ENCODE measurements at regions not wholly inside any gene's neighbourhood (a gene's known extent, or its start where the extent isn't known, plus 50 kb on each side); places are given as distances from the start of the nearest gene placed in this dataset.

DNA sequence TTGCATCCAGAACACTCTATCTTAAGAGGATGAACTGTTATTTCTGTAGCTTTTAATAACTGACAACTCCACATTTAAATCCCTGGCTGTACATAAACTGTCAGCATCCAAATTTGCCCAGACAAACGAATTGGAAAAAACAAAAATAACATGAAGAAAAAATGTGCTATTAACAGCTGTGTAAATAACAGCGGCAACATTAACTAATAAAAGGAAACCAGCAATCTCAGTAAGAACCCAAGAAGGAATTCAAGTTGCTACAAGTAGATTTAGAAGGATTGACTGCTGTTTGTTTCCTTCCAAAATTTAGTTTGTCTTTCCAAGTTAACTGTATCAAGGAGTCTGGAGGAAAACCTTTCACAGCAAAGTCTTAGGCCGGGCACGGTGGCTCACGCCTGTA, 550.6 kb upstream of the MDFIC2 start:
- H3K9me3 ChIP-seq (ENCODE audit: low read length) = no peaks in the 10 kb centered on the region
- no TSS peak for BruUV-seq (replicated peaks)
- H3K4me1 ChIP-seq (ENCODE audit: insufficient read depth, low read length) = peaks cover 11% of the 10 kb centered on the region; the same call in 1 of the 2 replicates
- no peak overlapping the region for H3K4me2 ChIP-seq (ENCODE audit: low read length)
- ATAC-seq (no peak), DNase-seq (no peak)
- H3K9ac ChIP-seq (ENCODE audit: low read length) = no peak overlapping the region
- H2AFZ ChIP-seq (ENCODE audit: low read length) = no peak overlapping the region
- no peak overlapping the region for H3K4me3 ChIP-seq (ENCODE audit: low read length)
- H3K36me3 ChIP-seq (ENCODE audit: low read depth, low read length) = no peaks in the 10 kb centered on the region
- TF ChIP-seq, protein P1, sequence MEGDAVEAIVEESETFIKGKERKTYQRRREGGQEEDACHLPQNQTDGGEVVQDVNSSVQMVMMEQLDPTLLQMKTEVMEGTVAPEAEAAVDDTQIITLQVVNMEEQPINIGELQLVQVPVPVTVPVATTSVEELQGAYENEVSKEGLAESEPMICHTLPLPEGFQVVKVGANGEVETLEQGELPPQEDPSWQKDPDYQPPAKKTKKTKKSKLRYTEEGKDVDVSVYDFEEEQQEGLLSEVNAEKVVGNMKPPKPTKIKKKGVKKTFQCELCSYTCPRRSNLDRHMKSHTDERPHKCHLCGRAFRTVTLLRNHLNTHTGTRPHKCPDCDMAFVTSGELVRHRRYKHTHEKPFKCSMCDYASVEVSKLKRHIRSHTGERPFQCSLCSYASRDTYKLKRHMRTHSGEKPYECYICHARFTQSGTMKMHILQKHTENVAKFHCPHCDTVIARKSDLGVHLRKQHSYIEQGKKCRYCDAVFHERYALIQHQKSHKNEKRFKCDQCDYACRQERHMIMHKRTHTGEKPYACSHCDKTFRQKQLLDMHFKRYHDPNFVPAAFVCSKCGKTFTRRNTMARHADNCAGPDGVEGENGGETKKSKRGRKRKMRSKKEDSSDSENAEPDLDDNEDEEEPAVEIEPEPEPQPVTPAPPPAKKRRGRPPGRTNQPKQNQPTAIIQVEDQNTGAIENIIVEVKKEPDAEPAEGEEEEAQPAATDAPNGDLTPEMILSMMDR (conservative IDR thresholded peaks at IDR 0.05; ENCODE audit: low read depth, low read length) = no peak
- TF ChIP-seq EZH2phosphoT487 (IDR thresholded peaks at IDR 0.05; ENCODE audit: borderline replicate concordance, low read length) (no peak), EZH2 (IDR thresholded peaks at IDR 0.05; ENCODE audit: low read length, unreplicated experiment) (no peak)
- H3K27ac ChIP-seq (ENCODE audit: low read length) = no peak overlapping the region
- H3F3A ChIP-seq (ENCODE audit: low read length, unreplicated experiment) = no peaks in the 10 kb centered on the region
- no peaks in the 10 kb centered on the region for H3K9me2 ChIP-seq (replicated peaks; ENCODE audit: low read length)
- no peaks in the 10 kb centered on the region for H3K27me3 ChIP-seq (ENCODE audit: low read length)
- intact Hi-C loops (cut with micrococcal nuclease) = no loop called here
- H4K20me1 ChIP-seq (ENCODE audit: low read length) = no peaks in the 10 kb centered on the region
- no peaks in the 10 kb centered on the region for H3K79me2 ChIP-seq (ENCODE audit: low read length)
- ChIA-PET POLR2A (ENCODE audit: unreplicated experiment) (no interaction called here), CTCF (no interaction called here)

- intact Hi-C loops (cut with micrococcal nuclease) = no loop called here
Measured at GRCh38 chr3:70861855-70862254, 549.4 kb upstream of the MDFIC2 start.

DNA sequence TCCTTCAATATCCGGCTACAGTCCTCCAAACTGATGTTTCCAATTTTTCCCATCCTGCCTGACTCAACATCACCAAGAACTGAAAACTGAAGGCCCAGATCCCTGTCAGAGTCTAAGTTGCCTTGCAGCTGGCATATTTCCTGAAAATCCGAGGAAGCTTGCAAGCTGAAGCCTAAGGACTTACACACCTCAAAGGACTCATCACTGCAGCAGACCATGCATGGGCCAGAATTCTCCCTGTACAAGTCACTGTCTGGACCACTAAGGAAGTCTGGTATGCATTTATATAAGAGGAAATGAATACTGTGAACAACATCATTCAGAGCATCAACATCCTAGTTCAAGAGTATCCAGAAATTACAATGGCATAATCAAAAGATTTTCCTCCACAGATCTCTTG, 548.8 kb upstream of the MDFIC2 start:
- Histone ChIP-seq H3K79me2 (ENCODE audit: low read length) (no peaks in the 10 kb centered on the region), H3K9me2 (replicated peaks; ENCODE audit: low read length) (no peaks in the 10 kb centered on the region), H3K36me3 (ENCODE audit: low read depth, low read length) (no peaks in the 10 kb centered on the region), H3K4me1 (ENCODE audit: insufficient read depth, low read length) (peaks cover 29% of the 10 kb centered on the region), H3K4me3 (ENCODE audit: low read length) (no peak overlapping the region), H3K27ac (ENCODE audit: low read length) (peak overlapping the region; percentile 46), H2AFZ (ENCODE audit: low read length) (no peak overlapping the region), H4K20me1 (ENCODE audit: low read length) (no peaks in the 10 kb centered on the region), H3K9me3 (ENCODE audit: low read length) (no peaks in the 10 kb centered on the region), H3K27me3 (ENCODE audit: low read length) (no peaks in the 10 kb centered on the region), H3F3A (ENCODE audit: low read length, unreplicated experiment) (no peaks in the 10 kb centered on the region), H3K9ac (ENCODE audit: low read length) (no peak overlapping the region), H3K4me2 (ENCODE audit: low read length) (no peak overlapping the region)
- no TSS peak for BruUV-seq (replicated peaks)
- no peak for DNase-seq
- no peak for ATAC-seq
- ChIA-PET CTCF (no interaction called here), POLR2A (ENCODE audit: unreplicated experiment) (no interaction called here)
- intact Hi-C loops (cut with micrococcal nuclease) = no loop called here
- TF ChIP-seq EZH2phosphoT487 (IDR thresholded peaks at IDR 0.05; ENCODE audit: borderline replicate concordance, low read length) (no peak), EZH2 (IDR thresholded peaks at IDR 0.05; ENCODE audit: low read length, unreplicated experiment) (no peak)
- TF ChIP-seq, protein P1 (conservative IDR thresholded peaks at IDR 0.05; ENCODE audit: low read depth, low read length) = no peak

More at GRCh38 chr3:70861855-70862254, 549.4 kb upstream of the MDFIC2 start:
- peak overlapping the region; percentile 46 for H3K27ac ChIP-seq (ENCODE audit: low read length)
- ATAC-seq = peak; percentile 27; the same call in 1 of the 2 replicates
- no peaks in the 10 kb centered on the region for H3K9me3 ChIP-seq (ENCODE audit: low read length)
- H4K20me1 ChIP-seq (ENCODE audit: low read length) = no peaks in the 10 kb centered on the region
- ChIA-PET POLR2A (ENCODE audit: unreplicated experiment) (no interaction called here), CTCF (no interaction called here)
- BruUV-seq (replicated peaks) = no TSS peak
- H3K9me2 ChIP-seq (replicated peaks; ENCODE audit: low read length) = no peaks in the 10 kb centered on the region
- no peak overlapping the region for H3K4me3 ChIP-seq (ENCODE audit: low read length)
- H3F3A ChIP-seq (ENCODE audit: low read length, unreplicated experiment) = no peaks in the 10 kb centered on the region
- H3K4me1 ChIP-seq (ENCODE audit: insufficient read depth, low read length) = peaks cover 23% of the 10 kb centered on the region
- no peak overlapping the region for H3K4me2 ChIP-seq (ENCODE audit: low read length)
- no peaks in the 10 kb centered on the region for H3K27me3 ChIP-seq (ENCODE audit: low read length)
- no peaks in the 10 kb centered on the region for H3K79me2 ChIP-seq (ENCODE audit: low read length)
- H3K36me3 ChIP-seq (ENCODE audit: low read depth, low read length) = no peaks in the 10 kb centered on the region
- H2AFZ ChIP-seq (ENCODE audit: low read length) = no peak overlapping the region
- H3K9ac ChIP-seq (ENCODE audit: low read length) = no peak overlapping the region
- TF ChIP-seq EZH2phosphoT487 (IDR thresholded peaks at IDR 0.05; ENCODE audit: borderline replicate concordance, low read length) (no peak), EZH2 (IDR thresholded peaks at IDR 0.05; ENCODE audit: low read length, unreplicated experiment) (no peak)
- TF ChIP-seq, protein P1 (conservative IDR thresholded peaks at IDR 0.05; ENCODE audit: low read depth, low read length) = no peak
- DNase-seq = peak; percentile 33

Measured in PC-3 (cell line).